Neural progenitor cell (in vitro differentiated cells): ENCODE measurements at regions not wholly inside any gene's neighbourhood (a gene's known extent, or its start where the extent isn't known, plus 50 kb on each side); places are given as distances from the start of the nearest gene placed in this dataset.

Experiments used
- CTCF ChIP-seq: fragments of 200-600 bp; sonication (generic); IDR thresholded peaks from 2 replicates; pipeline ENCODE4 v1.5.1; 2017; ENCODE audit warnings: antibody characterized with exemption, mild to moderate bottlenecking
- EZH2 ChIP-seq: fragments of 200-600 bp; sonication (generic); IDR thresholded peaks from 2 replicates; pipeline ENCODE4 v1.6.1; 2017; ENCODE audit warnings: antibody characterized with exemption, mild to moderate bottlenecking, moderate library complexity
- EZH2phosphoT487 ChIP-seq: fragments of 200-600 bp; sonication (generic); IDR thresholded peaks from 2 replicates; pipeline ENCODE4 v1.6.1; 2017; ENCODE audit warnings: antibody characterized with exemption

GRCh38 chr13:50410921-50411746 lies 395.9 kb downstream of the KCNRG start:
- TF ChIP-seq CTCF = no peak
- no peak for TF ChIP-seq EZH2
- no peak for TF ChIP-seq EZH2phosphoT487
